ENCODE measurements at regions not wholly inside any gene's neighbourhood (a gene's known extent, or its start where the extent isn't known, plus 50 kb on each side); places are given as distances from the start of the nearest gene placed in this dataset.

DNA sequence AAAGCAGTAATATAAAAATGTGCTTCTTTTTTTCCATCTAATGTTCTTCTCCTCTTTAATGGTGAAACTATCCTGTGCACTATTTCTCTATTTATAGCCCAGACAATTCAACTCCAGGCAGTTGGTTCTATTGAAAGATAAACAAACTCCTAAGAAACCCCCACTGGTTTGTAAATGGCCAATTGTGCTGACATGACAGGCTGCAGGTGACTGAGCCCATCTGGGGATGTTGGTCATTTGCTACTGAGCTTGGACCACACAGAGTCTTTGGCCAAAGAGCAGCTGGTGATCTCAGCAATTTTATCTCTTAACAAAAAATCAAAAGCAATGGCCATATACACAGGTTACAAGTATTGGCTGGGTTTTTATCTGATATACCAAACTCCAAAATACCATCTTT lies 631.8 kb upstream of the CELF2 start:
- no peaks in the 10 kb centered on the region for H3K9me3 Mint-ChIP-seq
- no peaks in the 10 kb centered on the region for H4K20me1 ChIP-seq (ENCODE audit: low read depth)
- no peak for TF ChIP-seq EZH2phosphoT487 (IDR thresholded peaks at IDR 0.05)
- no peak for TF ChIP-seq CTCF (IDR thresholded peaks at IDR 0.05)
- no peak for TF ChIP-seq EZH2 (IDR thresholded peaks at IDR 0.05)
- no peaks in the 10 kb centered on the region for H3K36me3 Mint-ChIP-seq
- peaks cover 2% of the 10 kb centered on the region for H3K27me3 Mint-ChIP-seq (ENCODE audit: insufficient read depth, low read depth)
- H3K36me3 ChIP-seq: no peaks in the 10 kb centered on the region
- H3K27ac ChIP-seq: no peak overlapping the region
- no peak overlapping the region for H3K4me3 Mint-ChIP-seq
- H3K4me2 ChIP-seq: peak overlapping the region; percentile 47
- no peak overlapping the region for H3K27ac Mint-ChIP-seq
- no peak overlapping the region for H3K4me3 ChIP-seq
- H3K4me1 ChIP-seq: peaks cover 10% of the 10 kb centered on the region
- no peaks in the 10 kb centered on the region for H3K9me3 ChIP-seq (ENCODE audit: low read depth)
- no peaks in the 10 kb centered on the region for H3K79me2 ChIP-seq (ENCODE audit: low read depth)
- no peak overlapping the region for H3K9ac ChIP-seq
- H3K4me1 Mint-ChIP-seq: peaks cover 4% of the 10 kb centered on the region
- no peaks in the 10 kb centered on the region for H3F3A ChIP-seq (ENCODE audit: low read depth)
- no peaks in the 10 kb centered on the region for H3K27me3 ChIP-seq
- DNase-seq (ENCODE audit: low spot score): peak; percentile 16
- no peak overlapping the region for H2AFZ ChIP-seq (replicated peaks)

- Histone ChIP-seq H3K4me3 (no peak overlapping the region), H3K4me1 (peaks cover 10% of the 10 kb centered on the region), H4K20me1 (ENCODE audit: low read depth) (no peaks in the 10 kb centered on the region), H3K27me3 (no peaks in the 10 kb centered on the region), H2AFZ (replicated peaks) (no peak overlapping the region), H3K4me2 (no peak overlapping the region), H3F3A (ENCODE audit: low read depth) (no peaks in the 10 kb centered on the region), H3K36me3 (no peaks in the 10 kb centered on the region), H3K27ac (no peak overlapping the region), H3K79me2 (ENCODE audit: low read depth) (no peaks in the 10 kb centered on the region), H3K9ac (no peak overlapping the region), H3K9me3 (ENCODE audit: low read depth) (no peaks in the 10 kb centered on the region)
- H3K27ac Mint-ChIP-seq: no peak overlapping the region
- DNase-seq (ENCODE audit: low spot score): no peak
- no peaks in the 10 kb centered on the region for H3K9me3 Mint-ChIP-seq
- no peaks in the 10 kb centered on the region for H3K36me3 Mint-ChIP-seq
- peaks cover 4% of the 10 kb centered on the region for H3K4me1 Mint-ChIP-seq
- H3K27me3 Mint-ChIP-seq (ENCODE audit: insufficient read depth, low read depth): peaks cover 2% of the 10 kb centered on the region
- TF ChIP-seq EZH2phosphoT487 (IDR thresholded peaks at IDR 0.05): no peak
- TF ChIP-seq EZH2 (IDR thresholded peaks at IDR 0.05): no peak
- no peak for TF ChIP-seq CTCF (IDR thresholded peaks at IDR 0.05)
- H3K4me3 Mint-ChIP-seq: no peak overlapping the region
Measured at GRCh38 chr10:10389182-10389581, 628.5 kb upstream of the CELF2 start.

GRCh38 chr10:10392511-10392910 lies 625.2 kb upstream of the CELF2 start:
- no peak overlapping the region for H2AFZ ChIP-seq (replicated peaks)
- no peaks in the 10 kb centered on the region for H3F3A ChIP-seq (ENCODE audit: low read depth)
- no peak for TF ChIP-seq EZH2 (IDR thresholded peaks at IDR 0.05)
- TF ChIP-seq EZH2phosphoT487 (IDR thresholded peaks at IDR 0.05): no peak
- TF ChIP-seq CTCF (IDR thresholded peaks at IDR 0.05): no peak
- no peaks in the 10 kb centered on the region for H3K4me1 ChIP-seq
- H3K79me2 ChIP-seq (ENCODE audit: low read depth): no peaks in the 10 kb centered on the region
- H3K27me3 ChIP-seq: no peaks in the 10 kb centered on the region
- Mint-ChIP-seq H3K9me3 (peaks cover 3% of the 10 kb centered on the region), H3K36me3 (no peaks in the 10 kb centered on the region), H3K4me1 (no peaks in the 10 kb centered on the region), H3K27me3 (ENCODE audit: insufficient read depth, low read depth) (peaks cover 2% of the 10 kb centered on the region), H3K27ac (no peak overlapping the region), H3K4me3 (no peak overlapping the region)
- no peaks in the 10 kb centered on the region for H4K20me1 ChIP-seq (ENCODE audit: low read depth)
- H3K4me2 ChIP-seq: no peak overlapping the region
- H3K27ac ChIP-seq: no peak overlapping the region
- no peaks in the 10 kb centered on the region for H3K9me3 ChIP-seq (ENCODE audit: low read depth)
- no peak overlapping the region for H3K4me3 ChIP-seq
- no peak for DNase-seq (ENCODE audit: low spot score)
- no peaks in the 10 kb centered on the region for H3K36me3 ChIP-seq
- no peak overlapping the region for H3K9ac ChIP-seq

Measured in neural progenitor cell (in vitro differentiated cells).